ENCODE measurements at regions not wholly inside any gene's neighbourhood (a gene's known extent, or its start where the extent isn't known, plus 50 kb on each side); places are given as distances from the start of the nearest gene placed in this dataset.

DNA sequence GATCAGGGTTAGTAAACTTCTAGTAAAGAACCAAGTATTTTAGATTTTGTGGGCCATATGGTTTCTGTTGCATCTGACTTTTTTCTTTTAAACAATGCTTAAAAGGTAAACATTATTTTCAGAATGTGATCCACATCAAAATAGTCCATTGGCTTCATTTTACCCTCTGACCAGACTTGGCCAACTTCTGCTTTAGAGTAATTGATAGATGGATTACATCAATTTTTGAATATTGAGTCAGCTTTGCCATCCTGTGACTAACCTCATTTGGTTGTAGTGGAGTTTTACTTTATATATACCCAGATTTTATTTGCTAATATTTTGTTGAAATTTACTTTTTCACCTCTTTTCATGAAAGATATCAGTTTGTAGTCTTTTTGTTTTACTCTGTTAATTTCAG is 559.8 kb downstream of the TLL1 start:
- H4K91ac ChIP-seq (ENCODE audit: insufficient read length, low read depth, low read length) = no peak overlapping the region
- Mint-ChIP-seq H3K36me3 (ENCODE audit: insufficient read depth in 1 of 3, low read depth in 3 of 3) (no peaks in the 10 kb centered on the region), H3K4me3 (no peak overlapping the region), H3K4me1 (no peaks in the 10 kb centered on the region), H3K9me3 (no peaks in the 10 kb centered on the region), H3K27ac (no peak overlapping the region; a peak in 1 of 7 replicates), H3K27me3 (ENCODE audit: low read depth) (no peaks in the 10 kb centered on the region)
- no peak overlapping the region for H2BK15ac ChIP-seq (ENCODE audit: low read depth, low read length)
- H3K9ac ChIP-seq (ENCODE audit: extremely low read depth, insufficient read length, low read length) = no peak overlapping the region
- no peak overlapping the region for H3K23ac ChIP-seq (ENCODE audit: insufficient read length, low read depth, low read length)
- no peak overlapping the region for H3K18ac ChIP-seq (ENCODE audit: insufficient read length, low read depth, low read length)
- H2BK12ac ChIP-seq (ENCODE audit: insufficient read length, low read depth, low read length) = no peak overlapping the region
- no peak overlapping the region for H2AK5ac ChIP-seq (ENCODE audit: insufficient read length, low read length)
- no peak overlapping the region for H3K56ac ChIP-seq (ENCODE audit: insufficient read length, low read depth, low read length)
- H3K4ac ChIP-seq (ENCODE audit: low read depth, low read length) = no peak overlapping the region
- H3T11ph ChIP-seq (ENCODE audit: low read length) = no peak overlapping the region
- H3K9me3 ChIP-seq (ENCODE audit: control insufficient read depth, low read depth, low read length) = no peaks in the 10 kb centered on the region
- H3K14ac ChIP-seq (ENCODE audit: insufficient read depth, low read length) = no peak overlapping the region
- DNase-seq = no peak
- H4K20me1 ChIP-seq (ENCODE audit: control insufficient read depth, insufficient read depth, insufficient read length) = no peaks in the 10 kb centered on the region
- no peak overlapping the region for H3K4me2 ChIP-seq (ENCODE audit: insufficient read depth, insufficient read length, low read length)
- H3K23me2 ChIP-seq (ENCODE audit: insufficient read length, low read depth, low read length, poor library complexity, severe bottlenecking) = no peaks in the 10 kb centered on the region
- no peak overlapping the region for H4K8ac ChIP-seq (replicated peaks; ENCODE audit: insufficient read length, low read depth, low read length)
- H2AFZ ChIP-seq (ENCODE audit: low read length) = no peak overlapping the region
- H3K4me1 ChIP-seq (ENCODE audit: insufficient read depth, low read length) = no peaks in the 10 kb centered on the region
- no peak overlapping the region for H3K27ac ChIP-seq (ENCODE audit: insufficient read length, low read depth, low read length)
- no peaks in the 10 kb centered on the region for H3K27me3 ChIP-seq (ENCODE audit: insufficient read depth, low read length)
- TF ChIP-seq, protein P1, sequence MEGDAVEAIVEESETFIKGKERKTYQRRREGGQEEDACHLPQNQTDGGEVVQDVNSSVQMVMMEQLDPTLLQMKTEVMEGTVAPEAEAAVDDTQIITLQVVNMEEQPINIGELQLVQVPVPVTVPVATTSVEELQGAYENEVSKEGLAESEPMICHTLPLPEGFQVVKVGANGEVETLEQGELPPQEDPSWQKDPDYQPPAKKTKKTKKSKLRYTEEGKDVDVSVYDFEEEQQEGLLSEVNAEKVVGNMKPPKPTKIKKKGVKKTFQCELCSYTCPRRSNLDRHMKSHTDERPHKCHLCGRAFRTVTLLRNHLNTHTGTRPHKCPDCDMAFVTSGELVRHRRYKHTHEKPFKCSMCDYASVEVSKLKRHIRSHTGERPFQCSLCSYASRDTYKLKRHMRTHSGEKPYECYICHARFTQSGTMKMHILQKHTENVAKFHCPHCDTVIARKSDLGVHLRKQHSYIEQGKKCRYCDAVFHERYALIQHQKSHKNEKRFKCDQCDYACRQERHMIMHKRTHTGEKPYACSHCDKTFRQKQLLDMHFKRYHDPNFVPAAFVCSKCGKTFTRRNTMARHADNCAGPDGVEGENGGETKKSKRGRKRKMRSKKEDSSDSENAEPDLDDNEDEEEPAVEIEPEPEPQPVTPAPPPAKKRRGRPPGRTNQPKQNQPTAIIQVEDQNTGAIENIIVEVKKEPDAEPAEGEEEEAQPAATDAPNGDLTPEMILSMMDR (conservative IDR thresholded peaks at IDR 0.05) = no peak
- H2BK5ac ChIP-seq (ENCODE audit: insufficient read length, low read length) = no peak overlapping the region
- H2BK20ac ChIP-seq (ENCODE audit: low read depth, low read length, poor library complexity, severe bottlenecking) = no peak overlapping the region
- H2BK120ac ChIP-seq (ENCODE audit: low read depth, low read length, poor library complexity, severe bottlenecking) = no peak overlapping the region
- no peaks in the 10 kb centered on the region for H3K79me1 ChIP-seq (ENCODE audit: insufficient read depth, low read depth, low read length, poor library complexity, severe bottlenecking)
- H3K79me2 ChIP-seq (ENCODE audit: insufficient read depth, low read length) = no peaks in the 10 kb centered on the region
- no peak overlapping the region for H4K5ac ChIP-seq (ENCODE audit: insufficient read length, low read depth, low read length)
